HEK293 (cell line): ENCODE measurements at regions not wholly inside any gene's neighbourhood (a gene's known extent, or its start where the extent isn't known, plus 50 kb on each side); places are given as distances from the start of the nearest gene placed in this dataset.

Source experiments
- CTCF ChIA-PET: fragments of 350-600 bp; formaldehyde crosslinking; extraction: SDS; loops from one replicate; lab custom pipeline; 2021; ENCODE audit warnings: antibody characterized with exemption; lab: Yijun Ruan, JAX
- POLR2A ChIA-PET: fragments of 300-600 bp; formaldehyde crosslinking; extraction: SDS; loops from one replicate; lab custom pipeline; 2020; ENCODE audit warnings: antibody characterized with exemption, inconsistent platforms; lab: Yijun Ruan, JAX
- H3K27ac ChIP-seq: fragments of 200-500 bp; sonication (Bioruptor generic); 2 replicates; pipeline ENCODE4 v1.5.1; 2014; ENCODE audit warnings: low read depth, low read length, control low read depth, inconsistent platforms; ENCODE audit errors: extremely low read depth
- H3K36me3 ChIP-seq, 2 experiments: fragments of 200-500 bp in 1 of 2; sonication (Bioruptor generic) in 1 of 2; 1 replicate in 1 of 2; 2 replicates in 1 of 2; pipeline ENCODE4 v1.5.1; 2014 to 2017; ENCODE audit warnings: inconsistent platforms in 2 of 2, low read length in 2 of 2; ENCODE audit not compliant: control insufficient read depth in 2 of 2, insufficient read depth in 1 of 2
- H3K4me1 ChIP-seq: fragments of 200-500 bp; sonication (Bioruptor generic); 2 replicates; pipeline ENCODE4 v1.5.1; 2014; ENCODE audit warnings: mild to moderate bottlenecking, low read length, inconsistent platforms; ENCODE audit not compliant: control insufficient read depth, insufficient read depth
- H3K4me3 ChIP-seq: 2 replicates; pipeline ENCODE4 v1.5.1; 2011; ENCODE audit warnings: low read depth, mild to moderate bottlenecking, control low read depth, low read length, moderate library complexity
- H3K9me3 ChIP-seq: fragments of 200-500 bp; sonication (Bioruptor generic); 2 replicates; pipeline ENCODE4 v1.5.1; 2014; ENCODE audit warnings: low read depth, low read length, inconsistent platforms; ENCODE audit not compliant: control insufficient read depth, insufficient read depth
- HOXD13 ChIP-seq: sonication (generic); formaldehyde crosslinking; IDR thresholded peaks from 2 replicates; pipeline ENCODE4 v1.8.0; 2022; ENCODE audit warnings: missing genetic modification reagents, borderline replicate concordance
- KLF10 ChIP-seq: fragments of 450-650 bp; IDR thresholded peaks from 2 replicates; pipeline ENCODE4 v1.5.1; 2018; ENCODE audit warnings: missing biosample characterization, mild to moderate bottlenecking, missing genetic modification characterization
- OSR2 ChIP-seq: fragments of 450-650 bp; formaldehyde crosslinking; IDR thresholded peaks from 2 replicates; pipeline ENCODE4 v1.5.1; 2016; ENCODE audit warnings: missing biosample characterization, missing genetic modification characterization
- OVOL3 ChIP-seq: fragments of 450-650 bp; formaldehyde crosslinking; IDR thresholded peaks from 2 replicates; pipeline ENCODE4 v1.5.1; 2016; ENCODE audit warnings: missing biosample characterization, missing genetic modification characterization
- SCRT2 ChIP-seq: fragments of 450-650 bp; formaldehyde crosslinking; IDR thresholded peaks from 2 replicates; pipeline ENCODE4 v1.5.1; 2016; ENCODE audit warnings: missing biosample characterization, missing genetic modification characterization
- ZBTB49 ChIP-seq: fragments of 450-650 bp; formaldehyde crosslinking; IDR thresholded peaks from 2 replicates; pipeline ENCODE4 v1.5.1; 2016; ENCODE audit warnings: missing biosample characterization, missing genetic modification characterization, low read depth
- ZBTB6 ChIP-seq: fragments of 450-650 bp; formaldehyde crosslinking; IDR thresholded peaks from 2 replicates; pipeline ENCODE4 v1.5.1; 2017; ENCODE audit warnings: missing biosample characterization, missing genetic modification characterization
- ZBTB7A ChIP-seq: fragments of 450-650 bp; formaldehyde crosslinking; IDR thresholded peaks from 2 replicates; pipeline ENCODE4 v1.5.1; 2016; ENCODE audit warnings: low read depth, missing biosample characterization, missing genetic modification characterization
- ZBTB8A ChIP-seq: fragments of 450-650 bp; formaldehyde crosslinking; IDR thresholded peaks from 2 replicates; pipeline ENCODE4 v1.5.1; 2016; ENCODE audit warnings: missing biosample characterization, missing genetic modification characterization
- ZFP37 ChIP-seq: fragments of 450-650 bp; formaldehyde crosslinking; IDR thresholded peaks from 2 replicates; pipeline ENCODE4 v1.5.1; 2016; ENCODE audit warnings: missing biosample characterization, missing genetic modification characterization
- ZNF223 ChIP-seq: fragments of 450-650 bp; formaldehyde crosslinking; IDR thresholded peaks from 2 replicates; pipeline ENCODE4 v1.5.1; 2016; ENCODE audit warnings: missing biosample characterization, missing genetic modification characterization
- ZNF266 ChIP-seq: fragments of 450-650 bp; formaldehyde crosslinking; IDR thresholded peaks from 2 replicates; pipeline ENCODE4 v1.5.1; 2016; ENCODE audit warnings: missing biosample characterization, missing genetic modification characterization, low read depth
- ZNF677 ChIP-seq: fragments of 450-650 bp; IDR thresholded peaks from 2 replicates; pipeline ENCODE4 v1.5.0; 2018; ENCODE audit warnings: missing biosample characterization, mild to moderate bottlenecking, missing genetic modification characterization, moderate library complexity
- ZSCAN23 ChIP-seq: fragments of 450-650 bp; formaldehyde crosslinking; IDR thresholded peaks from 2 replicates; pipeline ENCODE4 v1.5.1; 2016; ENCODE audit warnings: missing biosample characterization, missing genetic modification characterization
- TF ChIP-seq, protein P1 (sequence below): fragments of 450-650 bp; formaldehyde crosslinking; IDR thresholded peaks from 2 replicates; pipeline ENCODE4 v1.5.1; 2016; ENCODE audit warnings: missing biosample characterization, missing genetic modification characterization
- TF ChIP-seq, protein P2 (sequence below): fragments of 450-650 bp; formaldehyde crosslinking; IDR thresholded peaks from 2 replicates; pipeline ENCODE4 v1.5.1; 2016; ENCODE audit warnings: missing biosample characterization, missing genetic modification characterization
- TF ChIP-seq, protein P3 (sequence below): fragments of 450-650 bp; formaldehyde crosslinking; IDR thresholded peaks from 2 replicates; pipeline ENCODE4 v1.5.1; 2016; ENCODE audit warnings: missing biosample characterization, missing genetic modification characterization, borderline replicate concordance

DNA sequence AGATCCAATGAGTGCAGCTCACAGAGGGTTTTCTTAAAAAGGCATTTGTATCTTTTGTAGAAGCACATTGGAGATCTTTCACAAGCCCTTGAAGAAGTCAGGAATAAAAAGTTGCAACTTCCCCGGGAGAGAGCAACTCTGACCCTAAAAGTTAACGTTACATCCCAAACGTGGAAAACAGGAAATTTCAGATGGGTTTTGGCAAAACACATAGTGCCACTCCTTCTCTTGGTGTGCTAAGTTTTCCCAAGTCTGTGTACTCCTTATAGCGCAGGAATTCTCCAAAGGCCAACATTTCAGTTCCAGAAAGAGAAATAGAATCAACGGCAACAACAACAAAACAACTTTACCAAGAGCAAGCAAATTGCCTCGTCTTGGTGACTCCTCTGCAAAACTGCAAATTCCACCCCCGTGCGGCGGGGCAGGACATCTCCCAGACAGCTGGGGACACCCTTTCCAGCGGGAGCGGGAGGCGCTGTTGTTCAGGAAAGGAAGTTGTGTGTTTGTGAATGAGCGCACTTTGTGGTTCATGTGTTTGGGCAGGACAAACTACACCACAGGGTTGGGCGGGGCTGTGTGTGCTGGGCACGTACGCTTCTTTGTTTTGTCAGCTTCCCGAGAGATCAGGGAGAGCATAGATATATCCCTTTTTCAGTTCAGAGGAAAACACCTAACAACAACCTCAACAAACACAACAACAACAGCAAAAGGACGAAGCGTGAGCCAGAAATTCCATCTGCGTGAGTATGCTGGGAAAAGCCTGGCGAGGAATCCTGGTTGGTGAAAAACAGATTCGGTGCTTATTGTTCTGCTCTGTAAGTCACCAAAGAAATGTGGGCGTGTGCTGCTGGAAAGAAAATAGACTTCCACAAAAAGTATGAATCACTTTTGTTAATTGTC lies 294.7 kb upstream of the PITRM1 start (continued):
- TF ChIP-seq KLF10 (tag by site-specific recombination): peak; percentile 67; the same call in 1 of the 2 replicates
- no peak for TF ChIP-seq ZBTB6 (tag by site-specific recombination)
- TF ChIP-seq ZBTB49 (tag by site-specific recombination): no peak
- TF ChIP-seq ZBTB8A (tag by site-specific recombination): no peak
- TF ChIP-seq, all 188 proteins: peak for 23

DNA sequence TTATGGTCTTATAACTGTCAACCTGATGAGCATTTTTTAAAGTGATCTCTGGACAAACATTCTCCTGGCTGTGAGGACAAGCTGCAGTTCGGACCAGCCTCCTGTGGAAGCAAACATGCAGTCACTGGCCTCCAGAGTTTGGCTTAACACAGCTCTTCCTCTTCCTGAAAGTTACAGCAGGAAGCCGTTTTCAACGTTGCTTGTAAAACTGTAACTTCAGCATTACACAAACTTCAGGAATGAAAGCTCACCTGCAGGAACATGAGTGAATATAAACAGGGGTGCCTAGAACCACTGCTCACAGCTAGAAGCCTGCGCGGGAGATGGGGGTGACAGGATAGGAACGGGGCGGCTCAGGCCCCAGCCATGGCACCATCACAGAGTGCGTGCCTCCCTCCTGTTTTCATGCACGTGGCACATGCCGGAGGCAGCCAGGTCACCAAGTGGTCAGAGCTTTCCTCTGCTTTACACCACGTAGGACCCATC lies 292.9 kb upstream of the PITRM1 start:
- no peak overlapping the region; the same call in 1 of the 2 replicates for H3K27ac ChIP-seq
- H3K4me3 ChIP-seq: no peak overlapping the region
- H3K9me3 ChIP-seq: no peaks in the 10 kb centered on the region
- H3K36me3 ChIP-seq: no peaks in the 10 kb centered on the region
- TF ChIP-seq ZBTB7A (tag by site-specific recombination): no peak
- TF ChIP-seq, protein P1, sequence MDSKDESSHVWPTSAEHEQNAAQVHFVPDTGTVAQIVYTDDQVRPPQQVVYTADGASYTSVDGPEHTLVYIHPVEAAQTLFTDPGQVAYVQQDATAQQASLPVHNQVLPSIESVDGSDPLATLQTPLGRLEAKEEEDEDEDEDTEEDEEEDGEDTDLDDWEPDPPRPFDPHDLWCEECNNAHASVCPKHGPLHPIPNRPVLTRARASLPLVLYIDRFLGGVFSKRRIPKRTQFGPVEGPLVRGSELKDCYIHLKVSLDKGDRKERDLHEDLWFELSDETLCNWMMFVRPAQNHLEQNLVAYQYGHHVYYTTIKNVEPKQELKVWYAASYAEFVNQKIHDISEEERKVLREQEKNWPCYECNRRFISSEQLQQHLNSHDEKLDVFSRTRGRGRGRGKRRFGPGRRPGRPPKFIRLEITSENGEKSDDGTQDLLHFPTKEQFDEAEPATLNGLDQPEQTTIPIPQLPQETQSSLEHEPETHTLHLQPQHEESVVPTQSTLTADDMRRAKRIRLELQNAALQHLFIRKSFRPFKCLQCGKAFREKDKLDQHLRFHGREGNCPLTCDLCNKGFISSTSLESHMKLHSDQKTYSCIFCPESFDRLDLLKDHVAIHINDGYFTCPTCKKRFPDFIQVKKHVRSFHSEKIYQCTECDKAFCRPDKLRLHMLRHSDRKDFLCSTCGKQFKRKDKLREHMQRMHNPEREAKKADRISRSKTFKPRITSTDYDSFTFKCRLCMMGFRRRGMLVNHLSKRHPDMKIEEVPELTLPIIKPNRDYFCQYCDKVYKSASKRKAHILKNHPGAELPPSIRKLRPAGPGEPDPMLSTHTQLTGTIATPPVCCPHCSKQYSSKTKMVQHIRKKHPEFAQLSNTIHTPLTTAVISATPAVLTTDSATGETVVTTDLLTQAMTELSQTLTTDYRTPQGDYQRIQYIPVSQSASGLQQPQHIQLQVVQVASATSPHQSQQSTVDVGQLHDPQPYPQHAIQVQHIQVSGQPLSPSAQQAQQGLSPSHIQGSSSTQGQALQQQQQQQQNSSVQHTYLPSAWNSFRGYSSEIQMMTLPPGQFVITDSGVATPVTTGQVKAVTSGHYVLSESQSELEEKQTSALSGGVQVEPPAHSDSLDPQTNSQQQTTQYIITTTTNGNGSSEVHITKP (tag by site-specific recombination): peak; percentile 34; the same call in 1 of the 2 replicates
- CTCF ChIA-PET: no interaction called here
- POLR2A ChIA-PET: no interaction called here
- peaks cover 15% of the 10 kb centered on the region for H3K4me1 ChIP-seq

- Histone ChIP-seq H3K36me3 (no peaks in the 10 kb centered on the region), H3K4me3 (no peak overlapping the region), H3K4me1 (peaks cover 15% of the 10 kb centered on the region), H3K27ac (no peak overlapping the region; the same call in 1 of the 2 replicates), H3K9me3 (no peaks in the 10 kb centered on the region)
- ChIA-PET POLR2A (no interaction called here), CTCF (no interaction called here)
- peak; percentile 59; the same call in 1 of the 2 replicates for TF ChIP-seq SCRT2 (tag by site-specific recombination)
- peak; percentile 75 for TF ChIP-seq OSR2 (tag by site-specific recombination)
- TF ChIP-seq, protein P2, sequence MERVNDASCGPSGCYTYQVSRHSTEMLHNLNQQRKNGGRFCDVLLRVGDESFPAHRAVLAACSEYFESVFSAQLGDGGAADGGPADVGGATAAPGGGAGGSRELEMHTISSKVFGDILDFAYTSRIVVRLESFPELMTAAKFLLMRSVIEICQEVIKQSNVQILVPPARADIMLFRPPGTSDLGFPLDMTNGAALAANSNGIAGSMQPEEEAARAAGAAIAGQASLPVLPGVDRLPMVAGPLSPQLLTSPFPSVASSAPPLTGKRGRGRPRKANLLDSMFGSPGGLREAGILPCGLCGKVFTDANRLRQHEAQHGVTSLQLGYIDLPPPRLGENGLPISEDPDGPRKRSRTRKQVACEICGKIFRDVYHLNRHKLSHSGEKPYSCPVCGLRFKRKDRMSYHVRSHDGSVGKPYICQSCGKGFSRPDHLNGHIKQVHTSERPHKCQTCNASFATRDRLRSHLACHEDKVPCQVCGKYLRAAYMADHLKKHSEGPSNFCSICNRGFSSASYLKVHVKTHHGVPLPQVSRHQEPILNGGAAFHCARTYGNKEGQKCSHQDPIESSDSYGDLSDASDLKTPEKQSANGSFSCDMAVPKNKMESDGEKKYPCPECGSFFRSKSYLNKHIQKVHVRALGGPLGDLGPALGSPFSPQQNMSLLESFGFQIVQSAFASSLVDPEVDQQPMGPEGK (tag by site-specific recombination): 0 out of 2 replicates have a peak, but pooled peaks have one; percentile 26
- TF ChIP-seq ZNF223 (tag by site-specific recombination): 0 out of 2 replicates have a peak, but pooled peaks have one; percentile 47
- TF ChIP-seq, protein P3, sequence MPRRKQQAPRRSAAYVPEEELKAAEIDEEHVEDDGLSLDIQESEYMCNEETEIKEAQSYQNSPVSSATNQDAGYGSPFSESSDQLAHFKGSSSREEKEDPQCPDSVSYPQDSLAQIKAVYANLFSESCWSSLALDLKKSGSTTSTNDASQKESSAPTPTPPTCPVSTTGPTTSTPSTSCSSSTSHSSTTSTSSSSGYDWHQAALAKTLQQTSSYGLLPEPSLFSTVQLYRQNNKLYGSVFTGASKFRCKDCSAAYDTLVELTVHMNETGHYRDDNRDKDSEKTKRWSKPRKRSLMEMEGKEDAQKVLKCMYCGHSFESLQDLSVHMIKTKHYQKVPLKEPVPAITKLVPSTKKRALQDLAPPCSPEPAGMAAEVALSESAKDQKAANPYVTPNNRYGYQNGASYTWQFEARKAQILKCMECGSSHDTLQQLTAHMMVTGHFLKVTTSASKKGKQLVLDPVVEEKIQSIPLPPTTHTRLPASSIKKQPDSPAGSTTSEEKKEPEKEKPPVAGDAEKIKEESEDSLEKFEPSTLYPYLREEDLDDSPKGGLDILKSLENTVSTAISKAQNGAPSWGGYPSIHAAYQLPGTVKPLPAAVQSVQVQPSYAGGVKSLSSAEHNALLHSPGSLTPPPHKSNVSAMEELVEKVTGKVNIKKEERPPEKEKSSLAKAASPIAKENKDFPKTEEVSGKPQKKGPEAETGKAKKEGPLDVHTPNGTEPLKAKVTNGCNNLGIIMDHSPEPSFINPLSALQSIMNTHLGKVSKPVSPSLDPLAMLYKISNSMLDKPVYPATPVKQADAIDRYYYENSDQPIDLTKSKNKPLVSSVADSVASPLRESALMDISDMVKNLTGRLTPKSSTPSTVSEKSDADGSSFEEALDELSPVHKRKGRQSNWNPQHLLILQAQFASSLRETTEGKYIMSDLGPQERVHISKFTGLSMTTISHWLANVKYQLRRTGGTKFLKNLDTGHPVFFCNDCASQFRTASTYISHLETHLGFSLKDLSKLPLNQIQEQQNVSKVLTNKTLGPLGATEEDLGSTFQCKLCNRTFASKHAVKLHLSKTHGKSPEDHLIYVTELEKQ: peak; percentile 43; the same call in 1 of the 2 replicates
- TF ChIP-seq ZFP37 (tag by site-specific recombination): no peak
- TF ChIP-seq ZNF677 (tag by site-specific recombination): no peak
- TF ChIP-seq HOXD13: no peak
- TF ChIP-seq OVOL3 (tag by site-specific recombination): no peak
- no peak for TF ChIP-seq ZSCAN23 (tag by site-specific recombination)
- no peak for TF ChIP-seq ZNF266
Observed at GRCh38 chr10:3464760-3465405, 292.3 kb upstream of the PITRM1 start.
